ENCODE measurements at regions not wholly inside any gene's neighbourhood (a gene's known extent, or its start where the extent isn't known, plus 50 kb on each side); places are given as distances from the start of the nearest gene placed in this dataset.

GRCh38 chr11:19337779-19338178 is 97.0 kb upstream of the E2F8 start:
- Histone ChIP-seq H3K4me1 (ENCODE audit: control insufficient read depth, insufficient read depth, low read length) (no peaks in the 10 kb centered on the region), H2BK20ac (ENCODE audit: low read depth, low read length) (no peak overlapping the region), H2AK9ac (replicated peaks; ENCODE audit: low read depth, low read length, poor library complexity) (no peak overlapping the region), H4K91ac (ENCODE audit: insufficient read depth, low read depth, low read length) (no peak overlapping the region), H3K4me3 (ENCODE audit: insufficient read depth, low read depth, low read length) (no peak overlapping the region), H3K23ac (ENCODE audit: low read depth, low read length) (no peak overlapping the region), H2BK15ac (ENCODE audit: low read depth, low read length) (no peak overlapping the region), H3K4ac (ENCODE audit: low read depth, low read length) (no peak overlapping the region), H3K79me1 (ENCODE audit: low read depth in 1 of 2, low read length in 2 of 2) (no peaks in the 10 kb centered on the region), H3K56ac (ENCODE audit: extremely low read depth, insufficient read depth, low read length) (no peak overlapping the region), H4K8ac (ENCODE audit: low read depth in 2 of 2, low read length in 2 of 2) (no peak overlapping the region), H3K27ac (ENCODE audit: insufficient read depth, low read length) (no peak overlapping the region), H3K18ac (ENCODE audit: low read depth, low read length) (no peak overlapping the region), H3K27me3 (ENCODE audit: control insufficient read depth, insufficient read depth, low read length) (peaks cover 60% of the 10 kb centered on the region), H4K5ac (ENCODE audit: low read depth, low read length) (no peak overlapping the region), H3K14ac (replicated peaks; ENCODE audit: low read depth, low read length) (no peak overlapping the region), H3K9me1 (ENCODE audit: insufficient read depth, low read length) (no peaks in the 10 kb centered on the region), H3K9me3 (ENCODE audit: control insufficient read depth, insufficient read depth, low read length) (no peaks in the 10 kb centered on the region), H3K9ac (ENCODE audit: low read depth, low read length) (no peak overlapping the region), H2BK120ac (ENCODE audit: low read depth, low read length) (no peak overlapping the region), H3K36me3 (ENCODE audit: control insufficient read depth, insufficient read depth, low read length) (no peaks in the 10 kb centered on the region), H4K20me1 (ENCODE audit: insufficient read depth, low read length) (no peaks in the 10 kb centered on the region), H2AFZ (replicated peaks; ENCODE audit: low read length, poor library complexity) (no peak overlapping the region), H2AK5ac (ENCODE audit: low read depth, low read length) (no peak overlapping the region), H3K4me2 (ENCODE audit: low read depth, low read length) (no peak overlapping the region), H2BK5ac (ENCODE audit: low read depth, low read length, poor library complexity, severe bottlenecking) (no peak overlapping the region)
- intact Hi-C loops (cut with micrococcal nuclease) (no loop called here), dilution Hi-C loops (cut with HindIII; ENCODE audit: low sequenced_read_pairs, unreplicated experiment) (no loop called here), in situ Hi-C loops (cut with MboI; ENCODE audit: low sequenced_read_pairs) (no loop called here)
- BruUV-seq (replicated peaks): no TSS peak
- no peak for TF ChIP-seq MAFK (IDR thresholded peaks at IDR 0.05; ENCODE audit: low read depth, low read length)
- TF ChIP-seq MXI1 (IDR thresholded peaks at IDR 0.05; ENCODE audit: borderline replicate concordance, low read depth, low read length): no peak
- TF ChIP-seq RFX5 (IDR thresholded peaks at IDR 0.05; ENCODE audit: low read depth, low read length): no peak
- TF ChIP-seq, protein P1, sequence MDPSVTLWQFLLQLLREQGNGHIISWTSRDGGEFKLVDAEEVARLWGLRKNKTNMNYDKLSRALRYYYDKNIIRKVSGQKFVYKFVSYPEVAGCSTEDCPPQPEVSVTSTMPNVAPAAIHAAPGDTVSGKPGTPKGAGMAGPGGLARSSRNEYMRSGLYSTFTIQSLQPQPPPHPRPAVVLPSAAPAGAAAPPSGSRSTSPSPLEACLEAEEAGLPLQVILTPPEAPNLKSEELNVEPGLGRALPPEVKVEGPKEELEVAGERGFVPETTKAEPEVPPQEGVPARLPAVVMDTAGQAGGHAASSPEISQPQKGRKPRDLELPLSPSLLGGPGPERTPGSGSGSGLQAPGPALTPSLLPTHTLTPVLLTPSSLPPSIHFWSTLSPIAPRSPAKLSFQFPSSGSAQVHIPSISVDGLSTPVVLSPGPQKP (IDR thresholded peaks at IDR 0.05; ENCODE audit: borderline replicate concordance, low read depth, low read length): no peak
- TF ChIP-seq RCOR1 (IDR thresholded peaks at IDR 0.05; ENCODE audit: insufficient replicate concordance, low read length): no peak
- no peak for TF ChIP-seq POLR2A (IDR thresholded peaks at IDR 0.05; ENCODE audit: low read depth, low read length)
- TF ChIP-seq SMC3 (IDR thresholded peaks at IDR 0.05; ENCODE audit: low read depth, low read length): no peak
- TF ChIP-seq BHLHE40 (IDR thresholded peaks at IDR 0.05; ENCODE audit: low read depth, low read length): no peak
- TF ChIP-seq FOS (IDR thresholded peaks at IDR 0.05; ENCODE audit: low read depth, low read length): no peak
- 78% methylated on average over 2 of the region's 3 CpGs; no CpG with 5 or more reads in 1 of the 2 experiments for WGBS, 2 experiments (ENCODE audit: extremely low coverage in 2 of 2, insufficient read length in 1 of 2)
- ATAC-seq (ENCODE audit: low read depth) (no peak), DNase-seq (no peak)
- POLR2A ChIA-PET (ENCODE audit: unreplicated experiment): interaction anchor here (0.6 kb wide), 1 partner anchor 100 kb away, joined by 4 read pairs; no protein-coding TSS in a partner anchor
- CTCF ChIA-PET: no interaction called here
